HepG2 (cell line): ENCODE measurements at regions not wholly inside any gene's neighbourhood (a gene's known extent, or its start where the extent isn't known, plus 50 kb on each side); places are given as distances from the start of the nearest gene placed in this dataset.

Experiments used
- CAMTA2 ChIP-seq: sonication (generic); formaldehyde crosslinking; IDR thresholded peaks from 2 replicates; pipeline ENCODE4 v1.4.0; 2020; ENCODE audit warnings: mild to moderate bottlenecking, missing genetic modification reagents, borderline replicate concordance
- DR1 ChIP-seq: sonication (generic); formaldehyde crosslinking; IDR thresholded peaks from 2 replicates; pipeline ENCODE4 v1.8.0; 2021; ENCODE audit warnings: mild to moderate bottlenecking, missing genetic modification reagents, inconsistent platforms
- EZH2 ChIP-seq: conservative IDR thresholded peaks from 2 replicates; pipeline ENCODE4 v1.6.1; 2012; ENCODE audit warnings: mild to moderate bottlenecking, low read depth, low read length, moderate library complexity
- HDAC6 ChIP-seq: fragments of 200-600 bp; sonication (generic); IDR thresholded peaks from 2 replicates; pipeline ENCODE4 v1.7.0; 2017; ENCODE audit warnings: mild to moderate bottlenecking, antibody characterized with exemption, low read length, low read depth
- HMGXB4 ChIP-seq, 2 experiments: sonication (generic) in 1 of 2; formaldehyde crosslinking in 1 of 2; IDR thresholded peaks; 2 replicates each; pipeline versions ENCODE4 v1.4.0 to v1.6.1; 2018 to 2020; ENCODE audit warnings: missing genetic modification reagents in 2 of 2, borderline replicate concordance in 1 of 2, low read depth in 1 of 2, mild to moderate bottlenecking in 1 of 2, missing biosample characterization in 1 of 2
- JDP2 ChIP-seq: sonication (generic); formaldehyde crosslinking; IDR thresholded peaks from 2 replicates; pipeline ENCODE4 v1.8.1; 2022; ENCODE audit warnings: missing genetic modification reagents, borderline replicate concordance
- JUND ChIP-seq: sonication (generic); formaldehyde crosslinking; IDR thresholded peaks from 2 replicates; pipeline ENCODE4 v1.8.0; 2022; ENCODE audit warnings: mild to moderate bottlenecking, missing genetic modification reagents
- MEF2D ChIP-seq: sonication (generic); formaldehyde crosslinking; IDR thresholded peaks from 2 replicates; pipeline ENCODE4 v1.5.1; 2020; ENCODE audit warnings: mild to moderate bottlenecking, missing genetic modification reagents
- NFRKB ChIP-seq: fragments of 450-650 bp; IDR thresholded peaks from 2 replicates; pipeline ENCODE4 v1.6.1; 2017
- RNF219 ChIP-seq: sonication (generic); formaldehyde crosslinking; IDR thresholded peaks from 2 replicates; pipeline ENCODE4 v1.5.0; 2020; ENCODE audit warnings: mild to moderate bottlenecking, missing genetic modification reagents
- TARDBP ChIP-seq: sonication (generic); formaldehyde crosslinking; IDR thresholded peaks from 2 replicates; pipeline ENCODE4 v1.8.0; 2022; ENCODE audit warnings: mild to moderate bottlenecking, missing genetic modification reagents
- UBTF ChIP-seq: sonication (generic); formaldehyde crosslinking; IDR thresholded peaks from 2 replicates; pipeline ENCODE4 v1.4.0; 2020; ENCODE audit warnings: mild to moderate bottlenecking, missing genetic modification reagents
- ZNF12 ChIP-seq: sonication (generic); formaldehyde crosslinking; IDR thresholded peaks from 2 replicates; pipeline ENCODE4 v1.5.0; 2020; ENCODE audit warnings: missing genetic modification reagents
- ZNF160 ChIP-seq: sonication (generic); formaldehyde crosslinking; IDR thresholded peaks from 2 replicates; pipeline ENCODE4 v1.8.0; 2022; ENCODE audit warnings: mild to moderate bottlenecking, inconsistent platforms, missing genetic modification reagents
- TF ChIP-seq, protein P1 (sequence below): sonication (generic); formaldehyde crosslinking; conservative IDR thresholded peaks from 2 replicates; pipeline ENCODE4 v1.8.1; 2023; ENCODE audit warnings: missing genetic modification reagents
- TF ChIP-seq, protein P2 (sequence below): sonication (generic); formaldehyde crosslinking; IDR thresholded peaks from 2 replicates; pipeline ENCODE4 v1.8.1; 2023; ENCODE audit warnings: missing genetic modification reagents, inconsistent platforms, borderline replicate concordance
- TF ChIP-seq, protein P3 (sequence below): sonication (generic); formaldehyde crosslinking; IDR thresholded peaks from 2 replicates; pipeline ENCODE4 v1.8.1; 2023; ENCODE audit warnings: mild to moderate bottlenecking, moderate library complexity, missing genetic modification reagents

- TF ChIP-seq UBTF (CRISPR knock-in tag) (peak; percentile 26; the same call in 1 of the 2 replicates), RNF219 (CRISPR knock-in tag) (no peak), NFRKB (no peak), CAMTA2 (no peak), EZH2 (no peak), ZNF12 (peak; percentile 89), JDP2 (CRISPR knock-in tag) (no peak), MEF2D (peak; percentile 94), ZNF160 (CRISPR knock-in tag) (no peak), HDAC6 (no peak), JUND (CRISPR knock-in tag) (no peak), TARDBP (peak; percentile 46; the same call in 1 of the 2 replicates), DR1 (no peak), HMGXB4 (CRISPR knock-in tag; IDR thresholded peaks at IDR 0.05; ENCODE audit: borderline replicate concordance in 1 of 2, low read depth in 1 of 2) (no peak)
- TF ChIP-seq, protein P1, sequence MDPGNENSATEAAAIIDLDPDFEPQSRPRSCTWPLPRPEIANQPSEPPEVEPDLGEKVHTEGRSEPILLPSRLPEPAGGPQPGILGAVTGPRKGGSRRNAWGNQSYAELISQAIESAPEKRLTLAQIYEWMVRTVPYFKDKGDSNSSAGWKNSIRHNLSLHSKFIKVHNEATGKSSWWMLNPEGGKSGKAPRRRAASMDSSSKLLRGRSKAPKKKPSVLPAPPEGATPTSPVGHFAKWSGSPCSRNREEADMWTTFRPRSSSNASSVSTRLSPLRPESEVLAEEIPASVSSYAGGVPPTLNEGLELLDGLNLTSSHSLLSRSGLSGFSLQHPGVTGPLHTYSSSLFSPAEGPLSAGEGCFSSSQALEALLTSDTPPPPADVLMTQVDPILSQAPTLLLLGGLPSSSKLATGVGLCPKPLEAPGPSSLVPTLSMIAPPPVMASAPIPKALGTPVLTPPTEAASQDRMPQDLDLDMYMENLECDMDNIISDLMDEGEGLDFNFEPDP (CRISPR knock-in tag): no peak
- TF ChIP-seq, protein P2, sequence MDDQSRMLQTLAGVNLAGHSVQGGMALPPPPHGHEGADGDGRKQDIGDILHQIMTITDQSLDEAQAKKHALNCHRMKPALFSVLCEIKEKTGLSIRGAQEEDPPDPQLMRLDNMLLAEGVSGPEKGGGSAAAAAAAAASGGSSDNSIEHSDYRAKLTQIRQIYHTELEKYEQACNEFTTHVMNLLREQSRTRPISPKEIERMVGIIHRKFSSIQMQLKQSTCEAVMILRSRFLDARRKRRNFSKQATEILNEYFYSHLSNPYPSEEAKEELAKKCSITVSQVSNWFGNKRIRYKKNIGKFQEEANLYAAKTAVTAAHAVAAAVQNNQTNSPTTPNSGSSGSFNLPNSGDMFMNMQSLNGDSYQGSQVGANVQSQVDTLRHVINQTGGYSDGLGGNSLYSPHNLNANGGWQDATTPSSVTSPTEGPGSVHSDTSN (CRISPR knock-in tag): no peak
- TF ChIP-seq, protein P3, sequence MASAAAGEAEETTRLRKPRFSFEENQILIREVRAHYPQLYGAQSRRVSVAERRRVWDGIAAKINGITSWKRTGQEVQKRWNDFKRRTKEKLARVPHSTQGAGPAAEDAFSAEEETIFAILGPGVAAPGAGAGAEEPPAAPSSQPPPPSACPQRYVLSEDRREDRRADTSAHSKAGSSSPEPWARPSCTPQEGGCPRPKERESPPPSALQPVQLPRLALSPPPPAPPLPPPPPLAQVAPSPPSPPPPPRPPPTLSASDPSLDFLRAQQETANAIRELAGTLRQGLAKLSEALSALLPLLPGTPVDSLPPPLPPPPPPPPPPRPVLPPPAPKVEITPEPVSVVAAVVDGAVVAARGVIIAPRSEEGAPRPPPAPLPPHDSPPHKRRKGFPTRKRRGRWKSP: no peak
Observed at GRCh38 chr13:40336228-40337221, 329.9 kb downstream of the FOXO1 start (continued).
